GM18867 (cell line): ENCODE measurements at regions not wholly inside any gene's neighbourhood (a gene's known extent, or its start where the extent isn't known, plus 50 kb on each side); places are given as distances from the start of the nearest gene placed in this dataset.

ENCODE experiments used
- ATAC-seq: cut with Tn5 transposase; IDR thresholded peaks from one replicate; pipeline ENCODE4 v1.9.1; 2021; ENCODE audit warnings: mild to moderate bottlenecking, moderate library complexity; ENCODE audit not compliant: unreplicated experiment

DNA sequence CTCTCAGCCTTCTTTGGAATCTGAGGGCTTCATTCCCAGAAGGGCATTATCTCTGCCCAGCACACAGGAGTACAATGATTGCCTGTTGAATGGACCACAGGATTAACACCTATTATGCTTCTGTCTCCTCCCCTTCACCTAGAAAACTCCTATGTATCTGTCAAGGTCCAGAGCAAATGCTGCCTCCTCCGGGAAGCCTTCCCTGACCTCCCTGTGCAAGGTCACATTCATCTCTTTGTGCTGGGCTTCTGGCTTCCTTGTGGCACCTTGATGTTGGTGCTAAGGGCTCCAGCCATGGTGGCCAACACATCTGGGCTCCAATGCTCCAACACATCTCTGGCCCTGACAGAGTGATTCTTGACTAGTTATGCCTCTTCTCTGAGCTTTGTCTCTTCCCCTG is 49.9 kb upstream of the ATP2B2 start:
- no peak for ATAC-seq

DNA sequence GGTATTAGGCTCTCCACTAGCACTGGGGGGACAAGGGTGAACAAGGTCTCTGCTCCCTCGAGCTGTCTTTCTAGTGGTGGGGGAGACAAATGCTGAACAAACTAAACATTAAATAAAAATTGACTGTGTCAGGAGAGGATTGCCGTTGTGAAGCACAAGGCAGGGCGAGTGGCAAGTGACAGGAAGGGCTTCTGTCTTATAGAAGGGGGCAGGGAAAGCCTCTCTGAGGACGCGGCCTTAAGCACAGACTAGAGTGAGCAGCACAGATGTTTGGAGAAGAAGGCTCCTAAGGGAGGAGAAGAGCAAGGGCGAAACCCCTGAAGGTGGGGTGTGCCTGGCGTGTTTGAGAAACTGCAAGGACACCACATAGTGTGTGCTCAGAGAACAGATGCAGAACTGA is 50.9 kb upstream of the ATP2B2 start:
- ATAC-seq: no peak

DNA sequence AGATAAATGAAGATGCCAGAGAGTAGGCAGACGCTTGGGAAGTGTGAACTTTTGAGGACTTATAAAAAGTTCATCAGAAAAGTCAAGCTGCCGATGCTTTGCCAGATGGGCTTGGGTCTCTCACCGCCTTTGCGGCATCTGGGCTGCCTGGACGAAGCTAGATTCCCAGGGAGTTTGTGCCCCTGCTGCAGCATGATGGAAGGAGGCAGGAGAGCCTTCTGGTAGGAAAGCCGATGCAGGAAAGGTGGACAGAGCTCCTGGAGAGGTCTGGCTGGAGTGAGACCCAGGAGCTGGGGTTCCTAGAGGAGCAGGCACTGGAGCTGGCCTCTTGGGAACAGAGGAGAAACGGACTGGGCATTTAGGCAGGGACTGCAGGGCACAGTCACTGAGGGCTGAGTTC is 51.9 kb upstream of the ATP2B2 start:
- ATAC-seq: no peak

- ATAC-seq: no peak
These were observed 52.5 kb upstream of the ATP2B2 start for GRCh38 chr3:10557781-10558373.

DNA sequence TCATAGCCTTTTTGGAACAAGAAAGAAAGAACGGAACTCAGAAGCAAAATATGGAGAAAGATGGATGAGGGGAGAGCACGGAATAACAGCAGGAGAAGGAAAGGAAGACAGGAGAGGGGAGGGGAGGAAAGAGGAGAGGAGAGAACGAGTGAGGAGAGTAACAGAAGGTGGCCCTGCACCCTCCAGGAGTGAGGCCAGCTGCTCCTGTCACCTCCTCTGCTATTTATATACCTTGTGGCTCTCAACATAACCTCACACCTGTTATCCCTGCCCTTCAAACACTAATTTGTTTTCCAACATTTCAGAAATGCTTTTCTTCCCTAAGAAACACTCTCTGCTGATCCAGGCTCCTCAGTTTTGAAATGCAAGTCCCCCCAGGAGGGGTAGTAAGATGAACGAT is 53.4 kb upstream of the ATP2B2 start:
- no peak for ATAC-seq

DNA sequence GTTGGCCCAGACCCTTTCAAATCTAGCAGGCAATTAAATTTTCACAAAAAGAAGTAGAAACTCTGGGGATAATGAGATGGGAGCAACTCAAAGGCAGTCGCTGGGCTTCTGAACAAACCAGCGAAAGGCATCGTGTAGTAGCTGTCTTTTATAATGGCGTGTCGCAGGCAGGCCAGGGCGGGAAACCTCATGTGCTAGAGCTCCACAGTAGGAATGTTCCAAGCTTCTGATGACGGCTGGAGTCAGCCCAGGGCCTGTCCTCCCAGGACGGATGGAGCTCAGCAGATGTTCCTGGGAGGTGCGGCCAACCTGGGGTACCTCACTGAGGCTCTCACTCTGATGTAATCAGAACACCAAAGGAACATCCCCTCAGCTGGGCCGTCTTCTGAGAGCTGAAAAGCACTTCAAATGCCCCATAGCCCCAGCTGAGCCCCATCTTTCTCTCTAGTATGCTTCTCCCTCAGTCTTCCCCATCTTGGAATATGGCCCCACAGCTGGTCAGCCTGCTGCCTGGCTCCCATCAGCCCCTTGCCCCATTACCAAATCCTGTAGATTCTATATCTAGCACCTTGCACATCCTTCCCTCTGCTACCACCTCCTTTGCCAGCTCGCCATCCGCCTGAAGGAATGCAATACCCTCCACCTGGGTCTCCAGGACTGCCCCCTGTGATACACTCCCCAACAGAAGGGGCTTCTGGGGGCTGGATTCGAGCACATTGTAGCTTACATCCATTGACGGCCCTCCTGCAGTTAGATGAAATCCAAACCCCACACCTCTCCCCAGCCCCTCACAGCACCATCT is 54.9 kb upstream of the ATP2B2 start:
- ATAC-seq: no peak

DNA sequence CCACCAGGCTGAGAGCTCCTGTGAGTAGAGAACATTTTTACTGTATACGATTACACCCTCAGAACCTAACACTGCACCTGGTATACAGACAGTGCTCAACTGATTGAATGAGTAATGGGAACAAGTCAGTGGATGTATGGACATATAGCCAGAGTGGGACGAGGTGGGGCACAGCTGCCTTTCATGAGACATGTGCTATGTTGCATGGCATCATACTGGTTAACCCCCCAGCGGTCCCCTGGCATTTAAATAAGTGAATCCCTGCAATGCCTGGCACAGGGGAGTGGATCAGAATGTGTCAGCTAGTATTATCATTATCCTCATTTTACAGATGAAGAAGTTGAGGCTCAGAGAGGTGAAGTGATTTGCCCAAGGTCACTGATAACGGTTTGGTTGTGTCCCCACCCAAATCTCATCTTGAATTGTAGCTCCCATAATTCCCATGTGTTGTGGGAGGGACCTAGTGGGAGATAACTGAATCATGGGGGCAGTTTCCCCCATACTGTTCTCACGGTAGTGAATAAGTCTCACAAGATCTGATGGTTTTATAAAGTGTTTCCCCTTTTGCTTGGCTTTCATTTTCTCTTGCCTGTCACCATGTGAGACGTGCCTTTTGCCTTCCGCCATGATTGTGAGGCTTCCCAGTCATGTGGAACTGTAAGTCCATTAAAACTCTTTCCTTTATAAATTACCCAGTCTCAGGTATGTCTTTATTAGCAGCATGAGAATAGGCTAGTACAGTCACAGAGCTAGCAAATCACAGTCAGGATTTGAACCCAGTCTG is 56.0 kb upstream of the ATP2B2 start:
- ATAC-seq: no peak

- ATAC-seq: no peak
These were observed 56.7 kb upstream of the ATP2B2 start for GRCh38 chr3:10561946-10562560.

GRCh38 chr3:10563396-10563795 is 58.0 kb upstream of the ATP2B2 start:
- ATAC-seq: no peak

DNA sequence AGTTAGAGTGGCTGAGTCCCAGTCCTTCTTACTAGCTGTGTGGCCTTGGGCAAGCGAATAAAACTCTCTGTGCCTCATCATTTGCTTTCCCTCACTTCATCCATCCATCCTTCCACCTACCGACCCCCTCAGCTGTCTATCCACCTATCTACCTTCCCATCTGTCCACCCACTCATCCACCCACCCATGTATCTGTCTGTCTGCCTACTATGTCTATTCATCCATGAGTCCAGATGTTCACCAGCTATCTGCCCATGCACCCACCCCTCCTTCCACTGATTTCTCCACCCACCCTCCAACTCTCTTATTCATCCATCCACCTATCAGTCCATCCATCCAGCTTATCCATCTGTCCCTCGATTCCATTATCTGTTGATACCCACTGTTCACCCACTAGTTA is 60.4 kb upstream of the ATP2B2 start:
- no peak for ATAC-seq

DNA sequence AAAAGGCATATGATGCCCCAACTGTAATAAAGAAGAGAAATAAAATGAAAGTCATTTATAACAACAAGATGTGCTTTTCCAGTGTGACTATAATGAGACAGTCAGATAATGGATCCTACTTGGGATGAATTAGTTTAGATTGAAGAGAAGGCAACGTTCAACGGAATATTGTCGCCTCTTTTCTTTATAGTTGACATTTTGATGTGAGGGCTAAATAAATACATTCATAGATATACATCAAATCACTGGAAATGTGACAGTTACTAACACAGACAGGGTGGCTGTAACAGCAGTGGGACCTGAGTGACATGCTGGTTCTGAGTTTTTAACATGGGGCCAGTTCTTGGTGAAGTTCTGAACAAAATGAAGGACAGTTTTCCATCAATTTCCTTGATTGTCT is 61.1 kb upstream of the ATP2B2 start:
- ATAC-seq: no peak

- no peak for ATAC-seq
These were observed 63.2 kb upstream of the ATP2B2 start for GRCh38 chr3:10568549-10568948.

- ATAC-seq: no peak
These were observed 65.0 kb upstream of the ATP2B2 start for GRCh38 chr3:10570196-10570946.

GRCh38 chr3:10574101-10574620 is 68.8 kb upstream of the ATP2B2 start:
- no peak for ATAC-seq

DNA sequence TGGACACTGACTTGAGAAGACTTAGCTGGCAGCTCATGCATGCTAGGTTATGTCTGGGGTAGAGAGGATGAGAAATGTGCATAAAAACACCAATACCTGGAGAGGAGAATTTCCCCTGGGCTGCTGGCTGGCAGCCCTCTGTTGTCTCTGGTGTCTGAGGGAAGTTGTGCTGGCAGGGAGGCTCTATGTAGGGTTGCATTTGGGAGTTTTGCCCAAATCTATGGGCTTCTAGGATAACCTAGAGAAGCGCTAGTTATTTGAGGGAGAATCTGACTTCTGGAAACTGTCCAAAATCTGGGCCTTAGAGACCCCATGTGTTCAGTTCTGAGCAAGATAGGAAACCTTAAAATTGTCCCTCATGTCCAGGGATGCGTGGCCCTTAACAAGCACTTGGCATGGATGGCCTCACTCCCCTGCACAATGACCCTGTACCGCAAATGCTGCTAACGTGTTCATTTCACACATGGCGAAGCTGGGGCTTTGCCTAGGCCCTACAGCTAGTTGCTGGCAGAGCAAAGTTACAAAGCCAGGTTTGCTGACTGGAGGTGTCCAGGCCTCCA is 70.3 kb upstream of the ATP2B2 start:
- no peak for ATAC-seq

GRCh38 chr3:10577486-10577885 is 72.1 kb upstream of the ATP2B2 start:
- no peak for ATAC-seq

- no peak for ATAC-seq
These were observed 75.0 kb upstream of the ATP2B2 start for GRCh38 chr3:10580426-10580825.

- no peak for ATAC-seq
These were observed 75.9 kb upstream of the ATP2B2 start for GRCh38 chr3:10581251-10581650.

DNA sequence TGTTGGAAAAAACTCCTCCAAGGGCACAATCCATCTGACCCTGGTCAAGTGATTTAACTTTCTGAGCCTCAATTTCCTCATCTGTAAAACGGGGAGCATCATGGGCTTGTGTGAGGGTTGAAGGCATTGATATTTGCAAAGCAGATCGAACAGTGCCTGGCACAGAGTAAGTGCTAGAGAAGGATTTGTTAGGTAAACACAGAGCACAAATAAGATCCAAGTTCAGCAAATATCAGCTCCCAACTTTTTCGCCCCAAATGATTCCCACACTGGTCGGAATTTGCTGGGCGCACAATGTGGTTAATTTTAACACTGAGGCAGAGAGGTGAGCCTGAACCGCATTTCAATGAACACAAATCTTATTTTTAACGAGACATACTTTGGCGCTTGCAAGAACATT is 76.3 kb upstream of the ATP2B2 start:
- ATAC-seq: no peak

GRCh38 chr3:10582733-10583132 is 77.3 kb upstream of the ATP2B2 start:
- ATAC-seq: no peak
